Activated CD4-positive, CD25-positive, alpha-beta regulatory T cell treated with anti-CD3 and anti-CD28 coated beads, Interleukin-2, amount 50 U/mL, for 24 hours (primary cell): ENCODE measurements at regions not wholly inside any gene's neighbourhood (a gene's known extent, or its start where the extent isn't known, plus 50 kb on each side); places are given as distances from the start of the nearest gene placed in this dataset.
A peak's percentile ranks its signal among the peaks of the same experiment; 100 is the strongest.
"Not testable (repeated sequence)": the region's sequence is repeated elsewhere in the genome, so short reads cannot be mapped to it uniquely, and the experiment has no call there.

ENCODE experiments used
- ATAC-seq, 2 donors: fragments of 150-1000 bp; cut with Tn5 transposase; one replicate each; pipeline ENCODE4 v1.10.0; 2021; ENCODE audit warnings: mild to moderate bottlenecking in 1 of 2, moderate library complexity in 1 of 2

- ATAC-seq, result peak; percentile 47 to 60
Measured at GRCh38 chr21:8194042-8194441, 2327.3 kb upstream of the TPTE start.

GRCh38 chr21:8197377-8198027, 2323.9 kb upstream of the TPTE start:
- peak; percentile 55 to 59 for ATAC-seq

GRCh38 chr21:8205094-8205891, 2316.1 kb upstream of the TPTE start:
- peak; percentile 96 for ATAC-seq

- ATAC-seq, result not testable (repeated sequence)
Measured at GRCh38 chr21:8205892-8206188, 2315.5 kb upstream of the TPTE start.

- ATAC-seq, result not testable (repeated sequence)
Measured at GRCh38 chr21:8212986-8213550, 2308.3 kb upstream of the TPTE start.

- ATAC-seq, result not testable (repeated sequence)
Measured at GRCh38 chr21:8214539-8214938, 2306.8 kb upstream of the TPTE start.

DNA sequence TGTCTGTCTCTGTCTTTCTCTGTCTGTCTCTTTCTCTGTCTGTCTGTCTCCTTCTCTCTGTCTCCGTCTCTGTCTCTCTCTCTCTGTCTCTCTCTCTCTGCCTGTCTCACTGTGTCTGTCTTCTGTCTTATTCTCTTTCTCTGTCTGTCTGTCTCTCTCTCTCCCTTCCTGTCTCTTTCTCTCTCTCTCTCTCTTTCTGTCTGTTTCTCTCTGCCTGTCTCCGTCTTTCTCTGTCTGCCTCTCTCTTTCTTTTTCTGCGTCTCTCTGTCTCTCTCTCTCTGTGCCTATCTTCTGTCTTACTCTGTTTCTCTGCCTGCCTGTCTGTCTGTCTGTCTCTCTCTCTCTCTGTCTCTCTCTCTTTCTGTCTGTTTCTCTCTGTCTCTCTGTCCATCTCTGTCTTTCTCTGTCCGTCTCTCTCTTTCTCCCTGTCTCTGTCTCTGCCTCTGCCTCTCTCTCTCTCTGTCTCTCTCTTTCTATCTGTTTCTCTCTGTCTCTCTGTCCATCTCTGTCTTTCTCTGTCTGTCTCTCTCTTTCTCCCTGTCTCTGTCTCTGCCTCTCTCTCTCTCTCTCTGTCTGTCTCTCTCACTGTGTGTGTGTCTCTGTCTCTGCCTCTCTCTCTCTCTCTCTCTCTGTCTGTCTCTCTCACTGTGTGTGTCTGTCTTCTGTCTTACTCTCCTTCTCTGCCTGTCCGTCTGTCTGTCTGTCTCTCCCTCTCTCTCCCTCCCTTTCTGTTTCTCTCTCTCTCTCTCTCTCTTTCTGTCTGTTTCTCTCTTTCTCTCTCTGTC, 2291.8 kb upstream of the TPTE start:
- peak in 1 of 2 donors; percentile 10 for ATAC-seq

- not testable (repeated sequence) for ATAC-seq
Measured at GRCh38 chr21:8231252-8231651, 2290.1 kb upstream of the TPTE start.

DNA sequence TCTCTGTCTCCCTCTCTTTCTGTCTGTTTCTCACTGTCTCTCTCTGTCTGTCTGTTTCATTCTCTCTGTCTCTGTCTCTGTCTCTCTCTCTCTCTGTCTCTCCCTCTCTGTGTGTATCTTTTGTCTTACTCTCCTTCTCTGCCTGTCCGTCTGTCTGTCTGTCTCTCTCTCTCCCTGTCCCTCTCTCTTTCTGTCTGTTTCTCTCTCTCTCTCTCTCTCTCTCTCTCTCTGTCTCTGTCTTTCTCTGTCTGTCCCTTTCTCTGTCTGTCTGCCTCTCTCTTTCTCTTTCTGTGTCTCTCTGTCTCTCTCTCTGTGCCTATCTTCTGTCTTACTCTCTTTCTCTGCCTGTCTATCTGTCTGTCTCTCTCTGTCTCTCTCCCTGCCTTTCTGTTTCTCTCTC, 2288.4 kb upstream of the TPTE start:
- not testable (repeated sequence) for ATAC-seq

DNA sequence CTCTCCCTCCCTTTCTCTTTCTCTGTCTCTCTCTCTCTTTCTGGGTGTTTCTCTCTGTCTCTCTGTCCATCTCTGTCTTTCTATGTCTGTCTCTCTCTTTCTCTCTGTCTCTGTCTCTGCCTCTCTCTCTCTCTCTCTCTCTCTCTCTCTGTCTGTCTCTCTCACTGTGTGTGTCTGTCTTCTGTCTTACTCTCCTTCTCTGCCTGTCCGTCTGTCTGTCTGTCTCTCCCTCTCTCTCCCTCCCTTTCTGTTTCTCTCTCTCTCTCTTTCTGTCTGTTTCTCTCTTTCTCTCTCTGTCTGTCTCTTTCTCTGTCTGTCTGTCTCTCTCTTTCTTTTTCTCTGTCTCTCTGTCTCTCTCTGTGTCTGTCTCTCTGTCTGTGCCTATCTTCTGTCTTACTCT, 2287.3 kb upstream of the TPTE start:
- ATAC-seq, result not testable (repeated sequence)

DNA sequence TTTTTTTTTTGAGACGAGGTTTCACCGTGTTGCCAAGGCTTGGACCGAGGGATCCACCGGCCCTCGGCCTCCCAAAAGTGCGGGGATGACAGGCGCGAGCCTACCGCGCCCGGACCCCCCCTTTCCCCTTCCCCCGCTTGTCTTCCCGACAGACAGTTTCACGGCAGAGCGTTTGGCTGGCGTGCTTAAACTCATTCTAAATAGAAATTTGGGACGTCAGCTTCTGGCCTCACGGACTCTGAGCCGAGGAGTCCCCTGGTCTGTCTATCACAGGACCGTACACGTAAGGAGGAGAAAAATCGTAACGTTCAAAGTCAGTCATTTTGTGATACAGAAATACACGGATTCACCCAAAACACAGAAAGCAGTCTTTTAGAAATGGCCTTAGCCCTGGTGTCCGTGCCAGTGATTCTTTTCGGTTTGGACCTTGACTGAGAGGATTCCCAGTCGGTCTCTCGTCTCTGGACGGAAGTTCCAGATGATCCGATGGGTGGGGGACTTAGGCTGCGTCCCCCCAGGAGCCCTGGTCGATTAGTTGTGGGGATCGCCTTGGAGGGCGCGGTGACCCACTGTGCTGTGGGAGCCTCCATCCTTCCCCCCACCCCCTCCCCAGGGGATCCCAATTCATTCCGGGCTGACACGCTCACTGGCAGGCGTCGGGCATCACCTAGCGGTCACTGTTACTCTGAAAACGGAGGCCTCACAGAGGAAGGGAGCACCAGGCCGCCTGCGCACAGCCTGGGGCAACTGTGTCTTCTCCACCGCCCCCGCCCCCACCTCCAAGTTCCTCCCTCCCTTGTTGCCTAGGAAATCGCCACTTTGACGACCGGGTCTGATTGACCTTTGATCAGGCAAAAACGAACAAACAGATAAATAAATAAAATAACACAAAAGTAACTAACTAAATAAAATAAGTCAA, 2276.4 kb upstream of the TPTE start:
- peak; percentile 34 to 37 for ATAC-seq

DNA sequence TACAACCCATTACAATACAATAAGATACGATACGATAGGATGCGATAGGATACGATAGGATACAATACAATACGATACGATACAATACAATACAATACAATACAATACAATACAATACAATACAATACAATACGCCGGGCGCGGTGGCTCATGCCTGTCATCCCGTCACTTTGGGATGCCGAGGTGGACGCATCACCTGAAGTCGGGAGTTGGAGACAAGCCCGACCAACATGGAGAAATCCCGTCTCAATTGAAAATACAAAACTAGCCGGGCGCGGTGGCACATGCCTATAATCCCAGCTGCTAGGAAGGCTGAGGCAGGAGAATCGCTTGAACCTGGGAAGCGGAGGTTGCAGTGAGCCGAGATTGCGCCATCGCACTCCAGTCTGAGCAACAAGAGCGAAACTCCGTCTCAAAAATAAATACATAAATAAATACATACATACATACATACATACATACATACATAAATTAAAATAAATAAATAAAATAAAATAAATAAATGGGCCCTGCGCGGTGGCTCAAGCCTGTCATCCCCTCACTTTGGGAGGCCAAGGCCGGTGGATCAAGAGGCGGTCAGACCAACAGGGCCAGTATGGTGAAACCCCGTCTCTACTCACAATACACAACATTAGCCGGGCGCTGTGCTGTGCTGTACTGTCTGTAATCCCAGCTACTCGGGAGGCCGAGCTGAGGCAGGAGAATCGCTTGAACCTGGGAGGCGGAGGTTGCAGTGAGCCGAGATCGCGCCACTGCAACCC, 2275.6 kb upstream of the TPTE start:
- ATAC-seq, result peak; percentile 79 to 84

DNA sequence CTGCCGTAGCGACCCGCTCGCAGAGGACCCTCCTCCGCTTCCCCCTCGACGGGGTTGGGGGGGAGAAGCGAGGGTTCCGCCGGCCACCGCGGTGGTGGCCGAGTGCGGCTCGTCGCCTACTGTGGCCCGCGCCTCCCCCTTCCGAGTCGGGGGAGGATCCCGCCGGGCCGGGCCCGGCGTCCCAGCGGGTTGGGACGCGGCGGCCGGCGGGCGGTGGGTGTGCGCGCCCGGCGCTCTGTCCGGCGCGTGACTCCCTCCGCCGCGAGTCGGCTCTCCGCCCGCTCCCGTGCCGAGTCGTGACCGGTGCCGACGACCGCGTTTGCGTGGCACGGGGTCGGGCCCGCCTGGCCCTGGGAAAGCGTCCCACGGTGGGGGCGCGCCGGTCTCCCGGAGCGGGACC, 2269.7 kb upstream of the TPTE start:
- not testable (repeated sequence) for ATAC-seq

GRCh38 chr21:8255094-8255493, 2266.3 kb upstream of the TPTE start:
- not testable (repeated sequence) for ATAC-seq

DNA sequence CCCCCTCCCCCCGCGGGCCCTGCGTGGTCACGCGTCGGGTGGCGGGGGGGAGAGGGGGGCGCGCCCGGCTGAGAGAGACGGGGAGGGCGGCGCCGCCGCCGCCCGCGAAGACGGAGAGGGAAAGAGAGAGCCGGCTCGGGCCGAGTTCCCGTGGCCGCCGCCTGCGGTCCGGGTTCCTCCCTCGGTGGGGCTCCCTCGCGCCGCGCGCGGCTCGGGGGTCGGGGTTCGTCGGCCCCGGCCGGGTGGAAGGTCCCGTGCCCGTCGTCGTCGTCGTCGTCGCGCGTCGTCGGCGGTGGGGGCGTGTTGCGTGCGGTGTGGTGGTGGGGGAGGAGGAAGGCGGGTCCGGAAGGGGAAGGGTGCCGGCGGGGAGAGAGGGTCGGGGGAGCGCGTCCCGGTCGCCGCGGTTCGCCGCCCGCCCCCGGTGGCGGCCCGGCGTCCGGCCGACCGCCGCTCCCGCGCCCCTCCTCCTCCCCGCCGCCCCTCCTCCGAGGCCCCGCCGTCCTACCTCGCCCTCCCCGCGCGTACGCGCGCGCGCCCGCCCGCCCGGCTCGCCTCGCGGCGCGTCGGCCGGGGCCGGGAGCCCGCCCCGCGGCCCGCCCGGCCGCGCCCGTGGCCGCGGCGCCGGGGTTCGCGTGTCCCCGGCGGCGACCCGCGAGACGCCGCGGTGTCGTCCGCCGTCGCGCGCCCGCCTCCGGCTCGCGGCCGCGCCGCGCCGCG, 2264.1 kb upstream of the TPTE start:
- ATAC-seq, result not testable (repeated sequence)

GRCh38 chr21:8260065-8260627, 2261.2 kb upstream of the TPTE start:
- not testable (repeated sequence) for ATAC-seq
